D721Med (cell line): ENCODE measurements at regions not wholly inside any gene's neighbourhood (a gene's known extent, or its start where the extent isn't known, plus 50 kb on each side); places are given as distances from the start of the nearest gene placed in this dataset.

Experiments
- DNase-seq: peaks from one replicate; pipeline ENCODE4 v3.0.0; 2011; ENCODE audit warnings: low spot score; ENCODE audit not compliant: insufficient read length
- FAIRE-seq: peaks from 2 replicates; lab custom pipeline; 2011; peaks lifted over from hg19 to GRCh38; lab: Jason Lieb, UNC
- CTCF ChIP-seq: IDR thresholded peaks from 2 replicates; pipeline ENCODE4 v1.5.1; 2012; ENCODE audit warnings: mild to moderate bottlenecking, control low read depth; ENCODE audit not compliant: insufficient read depth; ENCODE audit errors: missing control alignments

- DNase-seq (no peak), FAIRE-seq (no peak)
- no peak for TF ChIP-seq CTCF
Measured at GRCh38 chr13:44769686-44770085, 193.6 kb upstream of the TSC22D1 start.

- DNase-seq: no peak
- no peak for FAIRE-seq
- TF ChIP-seq CTCF: no peak
Measured at GRCh38 chr13:44768775-44769581, 192.8 kb upstream of the TSC22D1 start.

- DNase-seq (no peak), FAIRE-seq (no peak)
- no peak for TF ChIP-seq CTCF
Measured at GRCh38 chr13:44768239-44768638, 192.1 kb upstream of the TSC22D1 start.

DNA sequence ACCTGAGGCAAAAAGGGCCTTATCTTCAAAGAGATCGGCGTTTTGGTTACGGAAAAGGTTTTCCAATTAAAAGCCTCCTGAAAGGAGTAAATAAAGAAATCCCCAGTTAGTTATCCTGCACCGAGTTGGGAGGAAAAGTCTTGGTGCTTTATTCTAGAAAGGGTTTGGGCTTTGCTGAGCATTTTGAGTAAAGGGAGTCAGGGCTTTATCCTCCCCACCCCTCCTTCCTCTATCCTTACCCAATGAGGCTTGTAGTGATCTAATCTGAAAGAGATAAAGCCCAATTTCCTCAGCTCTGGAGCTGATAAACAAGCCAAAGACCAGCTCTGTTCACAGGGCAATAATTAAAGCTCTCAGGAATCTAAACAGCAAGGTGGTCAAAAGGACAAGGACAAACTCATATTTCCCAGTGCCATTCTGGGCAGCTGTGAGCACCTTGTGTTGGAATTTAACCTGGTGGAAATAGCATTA lies 188.9 kb upstream of the TSC22D1 start:
- DNase-seq: no peak
- FAIRE-seq: no peak
- TF ChIP-seq CTCF: no peak

- FAIRE-seq (no peak), DNase-seq (no peak)
- TF ChIP-seq CTCF: no peak
Measured at GRCh38 chr13:44764302-44764692, 188.2 kb upstream of the TSC22D1 start.

- no peak for FAIRE-seq
- no peak for TF ChIP-seq CTCF
Measured at GRCh38 chr13:44763615-44764301, 187.6 kb upstream of the TSC22D1 start.

DNA sequence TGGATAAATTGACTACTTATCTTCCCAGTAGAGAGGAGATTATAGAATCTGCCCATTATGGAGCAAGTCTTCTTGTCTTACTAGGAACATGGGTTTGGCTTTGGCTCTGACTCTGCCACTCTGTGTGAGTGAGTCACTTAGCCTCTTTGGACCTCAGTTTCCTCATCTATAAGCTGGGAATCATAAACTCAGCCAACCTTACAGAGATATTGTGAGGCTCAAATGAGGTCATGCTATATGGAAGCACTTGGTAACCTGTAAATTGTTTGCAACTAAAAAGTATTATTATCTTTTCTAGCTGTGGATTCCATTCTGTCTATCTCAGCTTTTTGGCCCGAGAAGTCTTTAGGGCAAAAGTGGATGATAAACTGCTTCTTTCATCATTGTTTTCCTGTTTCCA lies 186.8 kb upstream of the TSC22D1 start:
- TF ChIP-seq CTCF: no peak
- DNase-seq (no peak), FAIRE-seq (no peak)

More at GRCh38 chr13:44763615-44764301, 187.6 kb upstream of the TSC22D1 start:
- DNase-seq: no peak
